Ramos (cell line): ENCODE measurements at regions not wholly inside any gene's neighbourhood (a gene's known extent, or its start where the extent isn't known, plus 50 kb on each side); places are given as distances from the start of the nearest gene placed in this dataset.
"Not testable (repeated sequence)": the region's sequence is repeated elsewhere in the genome, so short reads cannot be mapped to it uniquely, and the experiment has no call there.

Experiments
- in situ Hi-C: fragments of 300-500 bp; cut with MboI; formaldehyde crosslinking; loops from one replicate; pipeline ENCODE4 v1.14.3; 2022; ENCODE audit warnings: low sequenced_read_pairs; ENCODE audit not compliant: unreplicated experiment

GRCh38 chr14:99995700-99996356 is 69.4 kb upstream of the EVL start:
- in situ Hi-C loops, result loop anchor here (25.0 kb wide), 1 partner anchor 191 kb away; no protein-coding TSS in a partner anchor

GRCh38 chr14:99996951-99997571 is 68.2 kb upstream of the EVL start:
- in situ Hi-C loops, result loop anchor here (25.0 kb wide), 1 partner anchor 190 kb away; no protein-coding TSS in a partner anchor

GRCh38 chr14:100000398-100000797 is 64.8 kb upstream of the EVL start:
- in situ Hi-C loops, result not testable (repeated sequence)

GRCh38 chr14:100004392-100004791 is 60.8 kb upstream of the EVL start:
- in situ Hi-C loops, result no loop called here

- in situ Hi-C loops, result no loop called here
These were observed 58.0 kb upstream of the EVL start for GRCh38 chr14:100007254-100007653.

GRCh38 chr14:100009802-100010201 is 55.4 kb upstream of the EVL start:
- in situ Hi-C loops, result not testable (repeated sequence)

GRCh38 chr14:100010679-100011078 is 54.5 kb upstream of the EVL start:
- in situ Hi-C loops, result no loop called here

- in situ Hi-C loops, result no loop called here
These were observed 53.4 kb upstream of the EVL start for GRCh38 chr14:100011628-100012325.

- in situ Hi-C loops, result no loop called here
These were observed 52.5 kb upstream of the EVL start for GRCh38 chr14:100012478-100013327.

GRCh38 chr14:100015251-100015655 is 50.0 kb upstream of the EVL start:
- in situ Hi-C loops, result no loop called here
